Stimulated activated CD8-positive, alpha-beta memory T cell treated with anti-CD3 and anti-CD28 coated beads, Interleukin-2, amount 100 ng/mL, for 48 hours (primary cell): ENCODE measurements at regions not wholly inside any gene's neighbourhood (a gene's known extent, or its start where the extent isn't known, plus 50 kb on each side); places are given as distances from the start of the nearest gene placed in this dataset.
"Not testable (repeated sequence)": the region's sequence is repeated elsewhere in the genome, so short reads cannot be mapped to it uniquely, and the experiment has no call there.

Source experiments
- DNase-seq, 2 donors: peaks; one replicate each; pipeline ENCODE4 v3.0.0-alpha.2; 2020; ENCODE audit warnings: low read depth in 2 of 2

GRCh38 chr16:7278636-7279035, 54.0 kb upstream of the RBFOX1 start:
- no peak for DNase-seq

GRCh38 chr16:7272567-7273158, 60.0 kb upstream of the RBFOX1 start:
- DNase-seq = no peak

- no peak for DNase-seq
These were observed 61.2 kb upstream of the RBFOX1 start for GRCh38 chr16:7271486-7271885.

GRCh38 chr16:7270823-7271222, 61.8 kb upstream of the RBFOX1 start:
- DNase-seq = no peak

- DNase-seq = no peak
These were observed 62.6 kb upstream of the RBFOX1 start for GRCh38 chr16:7270006-7270405.

GRCh38 chr16:7268182-7268581, 64.5 kb upstream of the RBFOX1 start:
- no peak for DNase-seq

GRCh38 chr16:7257016-7257415, 75.6 kb upstream of the RBFOX1 start:
- no peak for DNase-seq

GRCh38 chr16:7246578-7246977, 86.1 kb upstream of the RBFOX1 start:
- no peak for DNase-seq

- no peak for DNase-seq
These were observed 93.1 kb upstream of the RBFOX1 start for GRCh38 chr16:7239547-7239946.

- DNase-seq = no peak
These were observed 95.7 kb upstream of the RBFOX1 start for GRCh38 chr16:7236824-7237410.

GRCh38 chr16:7233975-7234374, 98.7 kb upstream of the RBFOX1 start:
- no peak for DNase-seq

GRCh38 chr16:7231762-7232161, 100.9 kb upstream of the RBFOX1 start:
- DNase-seq = no peak

GRCh38 chr16:7229433-7230218, 103.0 kb upstream of the RBFOX1 start:
- not testable (repeated sequence) for DNase-seq

- no peak for DNase-seq
These were observed 105.4 kb upstream of the RBFOX1 start for GRCh38 chr16:7227229-7227721.

GRCh38 chr16:7221157-7221556, 111.5 kb upstream of the RBFOX1 start:
- DNase-seq = no peak

- no peak for DNase-seq
These were observed 113.7 kb upstream of the RBFOX1 start for GRCh38 chr16:7218936-7219335.

GRCh38 chr16:7217797-7218196, 114.8 kb upstream of the RBFOX1 start:
- DNase-seq = no peak

GRCh38 chr16:7216719-7217118, 115.9 kb upstream of the RBFOX1 start:
- no peak for DNase-seq

GRCh38 chr16:7211781-7212180, 120.9 kb upstream of the RBFOX1 start:
- no peak for DNase-seq

GRCh38 chr16:7209598-7209997, 123.0 kb upstream of the RBFOX1 start:
- no peak for DNase-seq

- DNase-seq = no peak
These were observed 126.2 kb upstream of the RBFOX1 start for GRCh38 chr16:7206469-7206868.

- no peak for DNase-seq
These were observed 132.3 kb upstream of the RBFOX1 start for GRCh38 chr16:7200320-7200719.

GRCh38 chr16:7185689-7186088, 147.0 kb upstream of the RBFOX1 start:
- DNase-seq = no peak
